Activated gamma-delta T cell (primary cell): ENCODE measurements at regions not wholly inside any gene's neighbourhood (a gene's known extent, or its start where the extent isn't known, plus 50 kb on each side); places are given as distances from the start of the nearest gene placed in this dataset.

ENCODE experiments used
- DNase-seq: peaks from one replicate; lab custom pipeline; 2025; lab: John Stamatoyannopoulos, UW

GRCh38 chr2:33897741-33898140 is 298.6 kb upstream of the FAM98A start:
- DNase-seq: no peak

GRCh38 chr2:33893824-33894223 is 294.7 kb upstream of the FAM98A start:
- DNase-seq: no peak

- no peak for DNase-seq
Measured at GRCh38 chr2:33891616-33892015, 292.5 kb upstream of the FAM98A start.

- no peak for DNase-seq
Measured at GRCh38 chr2:33890686-33891085, 291.6 kb upstream of the FAM98A start.

- no peak for DNase-seq
Measured at GRCh38 chr2:33877348-33878016, 278.4 kb upstream of the FAM98A start.

GRCh38 chr2:33873076-33873605 is 274.0 kb upstream of the FAM98A start:
- no peak for DNase-seq

- DNase-seq: no peak
Measured at GRCh38 chr2:33859811-33860461, 260.8 kb upstream of the FAM98A start.

GRCh38 chr2:33859176-33859575 is 260.1 kb upstream of the FAM98A start:
- DNase-seq: no peak

- DNase-seq: no peak
Measured at GRCh38 chr2:33848486-33848885, 249.4 kb upstream of the FAM98A start.

- no peak for DNase-seq
Measured at GRCh38 chr2:33839791-33840190, 240.7 kb upstream of the FAM98A start.

- no peak for DNase-seq
Measured at GRCh38 chr2:33836628-33837027, 237.5 kb upstream of the FAM98A start.

- no peak for DNase-seq
Measured at GRCh38 chr2:33835911-33836310, 236.8 kb upstream of the FAM98A start.

GRCh38 chr2:33822964-33823363 is 223.9 kb upstream of the FAM98A start:
- no peak for DNase-seq

- no peak for DNase-seq
Measured at GRCh38 chr2:33812707-33813106, 213.6 kb upstream of the FAM98A start.

- DNase-seq: no peak
Measured at GRCh38 chr2:33810046-33810835, 211.1 kb upstream of the FAM98A start.

GRCh38 chr2:33806041-33806440 is 206.9 kb upstream of the FAM98A start:
- no peak for DNase-seq

- DNase-seq: no peak
Measured at GRCh38 chr2:33804155-33804554, 205.1 kb upstream of the FAM98A start.

- DNase-seq: no peak
Measured at GRCh38 chr2:33796511-33796910, 197.4 kb upstream of the FAM98A start.

- no peak for DNase-seq
Measured at GRCh38 chr2:33791625-33792024, 192.5 kb upstream of the FAM98A start.

- no peak for DNase-seq
Measured at GRCh38 chr2:33788044-33788443, 188.9 kb upstream of the FAM98A start.

- no peak for DNase-seq
Measured at GRCh38 chr2:33786881-33787280, 187.8 kb upstream of the FAM98A start.

GRCh38 chr2:33785201-33786106 is 186.4 kb upstream of the FAM98A start:
- no peak for DNase-seq
